Liver (tissue), 8 donors: ENCODE measurements at regions not wholly inside any gene's neighbourhood (a gene's known extent, or its start where the extent isn't known, plus 50 kb on each side); places are given as distances from the start of the nearest gene placed in this dataset.

Experiments used
- DNase-seq: peaks from one replicate; pipeline ENCODE4 v3.0.0-alpha.2; 2017; ENCODE audit warnings: low spot score
- H3K27ac ChIP-seq, 2 donors: one replicate each; pipeline ENCODE4 v1.7.0; 2013; ENCODE audit warnings: inconsistent platforms in 2 of 2, low read length in 2 of 2, control low read depth in 1 of 2, low read depth in 1 of 2, mild to moderate bottlenecking in 1 of 2
- H3K27me3 ChIP-seq, 4 donors: one replicate each; pipeline versions ENCODE4 v1.6.1 to v1.7.0; 2013; ENCODE audit warnings: low read length in 3 of 4, inconsistent platforms in 1 of 4, mild to moderate bottlenecking in 1 of 4, moderate library complexity in 1 of 4; ENCODE audit not compliant: control insufficient read depth in 4 of 4, insufficient read depth in 4 of 4
- H3K36me3 ChIP-seq, 4 donors: one replicate each; pipeline versions ENCODE4 v1.6.1 to v1.7.0; 2013; ENCODE audit warnings: low read length in 3 of 4, mild to moderate bottlenecking in 3 of 4, low read depth in 1 of 4, moderate library complexity in 1 of 4; ENCODE audit not compliant: control insufficient read depth in 4 of 4, insufficient read depth in 3 of 4
- H3K4me1 ChIP-seq, 4 donors: one replicate each; pipeline versions ENCODE4 v1.6.1 to v1.7.0; 2013; ENCODE audit warnings: low read length in 3 of 4, mild to moderate bottlenecking in 3 of 4, moderate library complexity in 1 of 4; ENCODE audit not compliant: control insufficient read depth in 4 of 4, insufficient read depth in 4 of 4
- H3K4me3 ChIP-seq, 3 donors: one replicate each; pipeline versions ENCODE4 v1.6.1 to v1.7.0; 2013; ENCODE audit warnings: low read length in 3 of 3, control low read depth in 1 of 3, low read depth in 1 of 3, mild to moderate bottlenecking in 1 of 3
- H3K9ac ChIP-seq, 2 donors: one replicate each; pipeline ENCODE4 v1.7.0; 2013; ENCODE audit warnings: low read length in 2 of 2, mild to moderate bottlenecking in 2 of 2, moderate library complexity in 2 of 2, control low read depth in 1 of 2, low read depth in 1 of 2
- H3K9me3 ChIP-seq, 4 donors: one replicate each; pipeline versions ENCODE4 v1.6.1 to v1.7.0; 2013; ENCODE audit warnings: low read length in 3 of 4; ENCODE audit not compliant: control insufficient read depth in 4 of 4
- EGR1 ChIP-seq, 2 donors: IDR thresholded peaks; 2 replicates each; pipeline ENCODE4 v1.6.1; 2016 to 2018; ENCODE audit warnings: antibody characterized with exemption in 2 of 2, low read depth in 2 of 2
- FOXA1 ChIP-seq: IDR thresholded peaks from 2 replicates; pipeline ENCODE4 v1.6.1; 2016; ENCODE audit warnings: antibody characterized with exemption
- FOXA2 ChIP-seq: IDR thresholded peaks from 2 replicates; pipeline ENCODE4 v1.6.1; 2016; ENCODE audit warnings: antibody characterized with exemption
- GABPA ChIP-seq, 2 donors: IDR thresholded peaks in 1 of 2; conservative IDR thresholded peaks in 1 of 2; 2 replicates each; pipeline ENCODE4 v1.6.1; 2016; ENCODE audit warnings: antibody characterized with exemption in 2 of 2, mild to moderate bottlenecking in 1 of 2, moderate library complexity in 1 of 2
- HNF4A ChIP-seq, 2 donors: conservative IDR thresholded peaks; 2 replicates each; pipeline ENCODE4 v1.6.1; 2016; ENCODE audit warnings: antibody characterized with exemption in 2 of 2, mild to moderate bottlenecking in 2 of 2
- HNF4G ChIP-seq: IDR thresholded peaks from 2 replicates; pipeline ENCODE4 v1.6.1; 2016; ENCODE audit warnings: antibody characterized with exemption
- JUND ChIP-seq, 2 donors: IDR thresholded peaks; 2 replicates each; pipeline ENCODE4 v1.6.1; 2016; ENCODE audit warnings: antibody characterized with exemption in 2 of 2
- NR2F2 ChIP-seq: IDR thresholded peaks from 2 replicates; pipeline ENCODE4 v1.6.1; 2016; ENCODE audit warnings: antibody characterized with exemption
- RAD21 ChIP-seq, 2 donors: IDR thresholded peaks; 2 replicates each; pipeline ENCODE4 v1.6.1; 2016; ENCODE audit warnings: antibody characterized with exemption in 2 of 2, mild to moderate bottlenecking in 2 of 2
- RXRA ChIP-seq, 2 donors: IDR thresholded peaks; 2 replicates each; pipeline ENCODE4 v1.6.1; 2017 to 2018; ENCODE audit warnings: antibody characterized with exemption in 2 of 2, mild to moderate bottlenecking in 1 of 2
- SP1 ChIP-seq: IDR thresholded peaks from 2 replicates; pipeline ENCODE4 v1.6.1; 2018; ENCODE audit warnings: antibody characterized with exemption, mild to moderate bottlenecking
- TAF1 ChIP-seq: conservative IDR thresholded peaks from 2 replicates; pipeline ENCODE4 v1.6.1; 2016; ENCODE audit warnings: antibody characterized with exemption, mild to moderate bottlenecking
- YY1 ChIP-seq: IDR thresholded peaks from 2 replicates; pipeline ENCODE4 v1.6.1; 2016; ENCODE audit warnings: antibody characterized with exemption, mild to moderate bottlenecking
- WGBS: extraction: QIAGEN DNeasy Blood & Tissue Kit; methylation state at CpG from one replicate; pipeline ENCODE4 v1.1.7; 2013; 5-methylcytosine and 5-hydroxymethylcytosine counted together
- TF ChIP-seq, protein P1 (sequence below): IDR thresholded peaks from 2 replicates; pipeline ENCODE4 v1.6.1; 2016; ENCODE audit warnings: antibody characterized with exemption
- TF ChIP-seq, protein P2 (sequence below): IDR thresholded peaks from 2 replicates; pipeline ENCODE4 v1.6.1; 2016; ENCODE audit warnings: antibody characterized with exemption
- TF ChIP-seq, protein P3 (sequence below): IDR thresholded peaks from 2 replicates; pipeline ENCODE4 v1.6.1; 2016; ENCODE audit warnings: antibody characterized with exemption
- TF ChIP-seq, protein P4 (sequence below): IDR thresholded peaks from 2 replicates; pipeline ENCODE4 v1.6.1; 2016; ENCODE audit warnings: antibody characterized with exemption, mild to moderate bottlenecking
- TF ChIP-seq, protein P5 (sequence below): fragments of 150-350 bp; IDR thresholded peaks from 2 replicates; pipeline ENCODE4 v1.5.1; 2017; ENCODE audit warnings: improper control_type of control experiment, low read depth, low read length; ENCODE audit not compliant: missing input control
- donor health status: healthy.
- donor health status: healthy.
- donor health status: healthy.
- donor health status: healthy.
- donor health status: healthy.

DNA sequence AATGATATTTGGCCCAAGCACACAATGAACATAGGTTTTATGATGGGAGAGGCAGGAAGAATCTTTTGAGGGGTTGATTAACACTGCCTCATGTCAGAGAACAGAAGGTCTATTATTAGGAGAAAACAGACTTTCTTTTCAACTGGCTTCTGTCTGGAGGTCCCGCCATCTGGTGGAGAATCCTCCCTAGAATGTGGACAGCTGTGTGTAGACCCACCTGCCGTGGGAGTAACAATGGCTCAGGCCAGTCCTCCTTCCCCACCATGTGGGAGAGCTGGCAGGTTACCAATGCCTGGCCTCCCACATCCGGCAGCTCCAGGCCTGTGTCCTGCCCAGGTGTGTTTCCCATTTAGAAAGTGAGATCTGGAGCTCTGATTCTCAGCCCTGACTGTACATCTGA, 70.4 kb upstream of the AOAH start:
- peak overlapping the region; percentile 20 to 57 for H3K27ac ChIP-seq
- H3K4me1 ChIP-seq, result peaks cover 8 to 27% (median 17%) of the 10 kb centered on the region in 4 donors
- WGBS, result 81% methylated on average over 3 of the region's 3 CpGs
- no peak overlapping the region for H3K4me3 ChIP-seq
- no peak overlapping the region for H3K9ac ChIP-seq
- H3K27me3 ChIP-seq, result no peaks in the 10 kb centered on the region
- no peak for DNase-seq
- no peaks in the 10 kb centered on the region for H3K36me3 ChIP-seq
- H3K9me3 ChIP-seq, result no peaks in the 10 kb centered on the region
- TF ChIP-seq TAF1, result no peak
- TF ChIP-seq RAD21 (IDR thresholded peaks at IDR 0.05), result no peak
- TF ChIP-seq JUND (IDR thresholded peaks at IDR 0.05), result no peak
- TF ChIP-seq HNF4A (conservative IDR thresholded peaks at IDR 0.05), result no peak
- TF ChIP-seq, protein P1, sequence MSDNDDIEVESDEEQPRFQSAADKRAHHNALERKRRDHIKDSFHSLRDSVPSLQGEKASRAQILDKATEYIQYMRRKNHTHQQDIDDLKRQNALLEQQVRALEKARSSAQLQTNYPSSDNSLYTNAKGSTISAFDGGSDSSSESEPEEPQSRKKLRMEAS, result no peak
- no peak for TF ChIP-seq FOXA2
- no peak for TF ChIP-seq YY1
- TF ChIP-seq GABPA (IDR thresholded peaks at IDR 0.05 in 1 of 2, conservative IDR thresholded peaks at IDR 0.05 in 1 of 2), result no peak
- TF ChIP-seq, protein P2, sequence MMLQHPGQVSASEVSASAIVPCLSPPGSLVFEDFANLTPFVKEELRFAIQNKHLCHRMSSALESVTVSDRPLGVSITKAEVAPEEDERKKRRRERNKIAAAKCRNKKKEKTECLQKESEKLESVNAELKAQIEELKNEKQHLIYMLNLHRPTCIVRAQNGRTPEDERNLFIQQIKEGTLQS, result no peak
- TF ChIP-seq NR2F2, result no peak
- TF ChIP-seq FOXA1, result no peak
- TF ChIP-seq, protein P3, sequence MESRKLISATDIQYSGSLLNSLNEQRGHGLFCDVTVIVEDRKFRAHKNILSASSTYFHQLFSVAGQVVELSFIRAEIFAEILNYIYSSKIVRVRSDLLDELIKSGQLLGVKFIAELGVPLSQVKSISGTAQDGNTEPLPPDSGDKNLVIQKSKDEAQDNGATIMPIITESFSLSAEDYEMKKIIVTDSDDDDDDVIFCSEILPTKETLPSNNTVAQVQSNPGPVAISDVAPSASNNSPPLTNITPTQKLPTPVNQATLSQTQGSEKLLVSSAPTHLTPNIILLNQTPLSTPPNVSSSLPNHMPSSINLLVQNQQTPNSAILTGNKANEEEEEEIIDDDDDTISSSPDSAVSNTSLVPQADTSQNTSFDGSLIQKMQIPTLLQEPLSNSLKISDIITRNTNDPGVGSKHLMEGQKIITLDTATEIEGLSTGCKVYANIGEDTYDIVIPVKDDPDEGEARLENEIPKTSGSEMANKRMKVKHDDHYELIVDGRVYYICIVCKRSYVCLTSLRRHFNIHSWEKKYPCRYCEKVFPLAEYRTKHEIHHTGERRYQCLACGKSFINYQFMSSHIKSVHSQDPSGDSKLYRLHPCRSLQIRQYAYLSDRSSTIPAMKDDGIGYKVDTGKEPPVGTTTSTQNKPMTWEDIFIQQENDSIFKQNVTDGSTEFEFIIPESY, result no peak
- no peak for TF ChIP-seq HNF4G
- no peak for TF ChIP-seq SP1

DNA sequence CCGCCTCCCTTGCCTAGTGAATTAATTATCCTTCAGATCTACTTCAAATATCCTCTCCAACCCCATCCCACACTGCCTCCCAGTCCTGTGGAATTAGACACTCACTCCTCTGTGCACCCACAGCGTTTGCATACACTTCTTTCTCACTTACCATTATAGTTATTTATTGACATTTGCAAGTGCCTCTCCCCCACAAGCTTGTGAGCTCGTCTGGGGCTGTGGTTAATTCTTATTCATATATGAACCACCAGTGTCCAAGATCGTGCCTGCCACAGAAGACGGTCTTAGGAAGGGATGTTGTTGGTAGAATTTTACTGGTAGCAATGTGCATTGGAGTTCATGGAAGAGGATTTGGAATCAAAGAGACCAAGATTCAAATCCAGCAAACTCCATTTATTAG, 68.1 kb upstream of the AOAH start:
- no peaks in the 10 kb centered on the region for H3K27me3 ChIP-seq
- H3K9me3 ChIP-seq, result no peaks in the 10 kb centered on the region
- H3K4me1 ChIP-seq, result peaks cover 8 to 27% (median 17%) of the 10 kb centered on the region in 4 donors
- no peak overlapping the region for H3K4me3 ChIP-seq
- H3K27ac ChIP-seq, result no peak overlapping the region
- 92% methylated on average over 5 of the region's 5 CpGs for WGBS
- no peaks in the 10 kb centered on the region for H3K36me3 ChIP-seq
- TF ChIP-seq JUND (IDR thresholded peaks at IDR 0.05) (no peak), FOXA1 (no peak), NR2F2 (no peak), RAD21 (IDR thresholded peaks at IDR 0.05) (no peak), HNF4G (no peak), SP1 (no peak), RXRA (IDR thresholded peaks at IDR 0.05) (no peak), TAF1 (no peak), FOXA2 (no peak), GABPA (IDR thresholded peaks at IDR 0.05 in 1 of 2, conservative IDR thresholded peaks at IDR 0.05 in 1 of 2) (no peak), YY1 (no peak), EGR1 (IDR thresholded peaks at IDR 0.05; ENCODE audit: low read depth in 2 of 2) (no peak), HNF4A (conservative IDR thresholded peaks at IDR 0.05) (no peak)
- TF ChIP-seq, protein P4, sequence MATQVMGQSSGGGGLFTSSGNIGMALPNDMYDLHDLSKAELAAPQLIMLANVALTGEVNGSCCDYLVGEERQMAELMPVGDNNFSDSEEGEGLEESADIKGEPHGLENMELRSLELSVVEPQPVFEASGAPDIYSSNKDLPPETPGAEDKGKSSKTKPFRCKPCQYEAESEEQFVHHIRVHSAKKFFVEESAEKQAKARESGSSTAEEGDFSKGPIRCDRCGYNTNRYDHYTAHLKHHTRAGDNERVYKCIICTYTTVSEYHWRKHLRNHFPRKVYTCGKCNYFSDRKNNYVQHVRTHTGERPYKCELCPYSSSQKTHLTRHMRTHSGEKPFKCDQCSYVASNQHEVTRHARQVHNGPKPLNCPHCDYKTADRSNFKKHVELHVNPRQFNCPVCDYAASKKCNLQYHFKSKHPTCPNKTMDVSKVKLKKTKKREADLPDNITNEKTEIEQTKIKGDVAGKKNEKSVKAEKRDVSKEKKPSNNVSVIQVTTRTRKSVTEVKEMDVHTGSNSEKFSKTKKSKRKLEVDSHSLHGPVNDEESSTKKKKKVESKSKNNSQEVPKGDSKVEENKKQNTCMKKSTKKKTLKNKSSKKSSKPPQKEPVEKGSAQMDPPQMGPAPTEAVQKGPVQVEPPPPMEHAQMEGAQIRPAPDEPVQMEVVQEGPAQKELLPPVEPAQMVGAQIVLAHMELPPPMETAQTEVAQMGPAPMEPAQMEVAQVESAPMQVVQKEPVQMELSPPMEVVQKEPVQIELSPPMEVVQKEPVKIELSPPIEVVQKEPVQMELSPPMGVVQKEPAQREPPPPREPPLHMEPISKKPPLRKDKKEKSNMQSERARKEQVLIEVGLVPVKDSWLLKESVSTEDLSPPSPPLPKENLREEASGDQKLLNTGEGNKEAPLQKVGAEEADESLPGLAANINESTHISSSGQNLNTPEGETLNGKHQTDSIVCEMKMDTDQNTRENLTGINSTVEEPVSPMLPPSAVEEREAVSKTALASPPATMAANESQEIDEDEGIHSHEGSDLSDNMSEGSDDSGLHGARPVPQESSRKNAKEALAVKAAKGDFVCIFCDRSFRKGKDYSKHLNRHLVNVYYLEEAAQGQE, result no peak
- TF ChIP-seq, protein P1, result no peak
- TF ChIP-seq, protein P3, result no peak
- TF ChIP-seq, protein P2, result no peak
- TF ChIP-seq, protein P5, sequence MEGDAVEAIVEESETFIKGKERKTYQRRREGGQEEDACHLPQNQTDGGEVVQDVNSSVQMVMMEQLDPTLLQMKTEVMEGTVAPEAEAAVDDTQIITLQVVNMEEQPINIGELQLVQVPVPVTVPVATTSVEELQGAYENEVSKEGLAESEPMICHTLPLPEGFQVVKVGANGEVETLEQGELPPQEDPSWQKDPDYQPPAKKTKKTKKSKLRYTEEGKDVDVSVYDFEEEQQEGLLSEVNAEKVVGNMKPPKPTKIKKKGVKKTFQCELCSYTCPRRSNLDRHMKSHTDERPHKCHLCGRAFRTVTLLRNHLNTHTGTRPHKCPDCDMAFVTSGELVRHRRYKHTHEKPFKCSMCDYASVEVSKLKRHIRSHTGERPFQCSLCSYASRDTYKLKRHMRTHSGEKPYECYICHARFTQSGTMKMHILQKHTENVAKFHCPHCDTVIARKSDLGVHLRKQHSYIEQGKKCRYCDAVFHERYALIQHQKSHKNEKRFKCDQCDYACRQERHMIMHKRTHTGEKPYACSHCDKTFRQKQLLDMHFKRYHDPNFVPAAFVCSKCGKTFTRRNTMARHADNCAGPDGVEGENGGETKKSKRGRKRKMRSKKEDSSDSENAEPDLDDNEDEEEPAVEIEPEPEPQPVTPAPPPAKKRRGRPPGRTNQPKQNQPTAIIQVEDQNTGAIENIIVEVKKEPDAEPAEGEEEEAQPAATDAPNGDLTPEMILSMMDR, result no peak
- H3K9ac ChIP-seq, result no peak overlapping the region
- DNase-seq, result no peak
